ENCODE measurements at regions not wholly inside any gene's neighbourhood (a gene's known extent, or its start where the extent isn't known, plus 50 kb on each side); places are given as distances from the start of the nearest gene placed in this dataset.
A peak's percentile ranks its signal among the peaks of the same experiment; 100 is the strongest.

GRCh38 chr13:40420160-40420740 is 246.2 kb downstream of the FOXO1 start:
- peaks cover 0 to 19% (median 0%) of the 10 kb centered on the region in 11 donors for H3K9me3 Mint-ChIP-seq
- ChIA-PET POLR2A (no interaction called here), CTCF (no interaction called here)
- H3K27me3 Mint-ChIP-seq, result no peaks in the 10 kb centered on the region
- H3K36me3 Mint-ChIP-seq, result peaks cover 0 to 22% (median 0%) of the 10 kb centered on the region in 5 donors
- Histone ChIP-seq H3K9me3 (ENCODE audit: control insufficient read depth in 2 of 3, low read length in 3 of 3) (no peaks in the 10 kb centered on the region), H3K27me3 (ENCODE audit: control insufficient read depth in 2 of 2, insufficient read depth in 2 of 2, low read length in 2 of 2) (no peaks in the 10 kb centered on the region), H3K27ac (ENCODE audit: low read depth, low read length) (no peak overlapping the region), H3K4me3 (ENCODE audit: low read length) (no peak overlapping the region), H3K4me1 (ENCODE audit: control insufficient read depth in 2 of 2, insufficient read depth in 2 of 2, low read length in 2 of 2) (peaks cover 0 to 10% of the 10 kb centered on the region in 2 donors), H3K36me3 (ENCODE audit: control insufficient read depth in 2 of 3, insufficient read depth in 3 of 3, low read length in 3 of 3) (no peaks in the 10 kb centered on the region)
- no peak overlapping the region for H3K27ac Mint-ChIP-seq
- H3K4me3 Mint-ChIP-seq, result no peak overlapping the region
- DNase-seq (no peak), ATAC-seq (no peak)
- peaks cover 9 to 22% (median 17%) of the 10 kb centered on the region in 7 donors for H3K4me1 Mint-ChIP-seq
- intact Hi-C loops (cut with micrococcal nuclease), result no loop called here

- intact Hi-C loops (cut with micrococcal nuclease), result loop anchor here in 1 of 2 donors (2.0 kb wide), 1 partner anchor 14 kb away; no protein-coding TSS in a partner anchor
- no peaks in the 10 kb centered on the region for H3K9me3 ChIP-seq (ENCODE audit: control insufficient read depth in 2 of 3, low read length in 3 of 3)
- no peaks in the 10 kb centered on the region for H3K27me3 Mint-ChIP-seq
- H3K4me3 Mint-ChIP-seq, result peak overlapping the region in 2 of 10 donors; percentile 5 to 6
- peak overlapping the region in 5 of 9 donors; percentile 1 to 28 (median 10) for H3K27ac Mint-ChIP-seq
- no peaks in the 10 kb centered on the region for H3K36me3 ChIP-seq (ENCODE audit: control insufficient read depth in 2 of 3, insufficient read depth in 3 of 3, low read length in 3 of 3)
- H3K4me1 ChIP-seq (ENCODE audit: control insufficient read depth in 2 of 2, insufficient read depth in 2 of 2, low read length in 2 of 2), result peaks cover 0 to 10% of the 10 kb centered on the region in 2 donors
- ATAC-seq (no peak), DNase-seq (peak in 2 of 9 donors; percentile 16 to 26)
- H3K9me3 Mint-ChIP-seq, result peaks cover 0 to 7% (median 0%) of the 10 kb centered on the region in 11 donors
- ChIA-PET CTCF (interaction anchor here (1.1 kb wide), 1 partner anchor 354 kb away, joined by 3 read pairs; no protein-coding TSS in a partner anchor), POLR2A (no interaction called here)
- H3K27ac ChIP-seq (ENCODE audit: low read depth, low read length), result no peak overlapping the region
- no peak overlapping the region for H3K4me3 ChIP-seq (ENCODE audit: low read length)
- no peaks in the 10 kb centered on the region for H3K27me3 ChIP-seq (ENCODE audit: control insufficient read depth in 2 of 2, insufficient read depth in 2 of 2, low read length in 2 of 2)
- H3K4me1 Mint-ChIP-seq, result peaks cover 9 to 22% (median 17%) of the 10 kb centered on the region in 7 donors
- peaks cover 0 to 8% (median 0%) of the 10 kb centered on the region in 5 donors for H3K36me3 Mint-ChIP-seq
Observed at GRCh38 chr13:40422588-40423235, 243.7 kb downstream of the FOXO1 start.

GRCh38 chr13:40428354-40428753 is 238.1 kb downstream of the FOXO1 start:
- H3K27ac Mint-ChIP-seq, result no peak overlapping the region
- H3K9me3 Mint-ChIP-seq, result peaks cover 0 to 4% (median 0%) of the 10 kb centered on the region in 11 donors
- POLR2A ChIA-PET, result no interaction called here
- Histone ChIP-seq H3K9me3 (ENCODE audit: control insufficient read depth in 2 of 3, low read length in 3 of 3) (no peaks in the 10 kb centered on the region), H3K4me1 (ENCODE audit: control insufficient read depth in 2 of 2, insufficient read depth in 2 of 2, low read length in 2 of 2) (peaks cover 6 to 24% of the 10 kb centered on the region in 2 donors), H3K36me3 (ENCODE audit: control insufficient read depth in 2 of 3, insufficient read depth in 3 of 3, low read length in 3 of 3) (no peaks in the 10 kb centered on the region), H3K27me3 (ENCODE audit: control insufficient read depth in 2 of 2, insufficient read depth in 2 of 2, low read length in 2 of 2) (no peaks in the 10 kb centered on the region), H3K27ac (ENCODE audit: low read depth, low read length) (no peak overlapping the region), H3K4me3 (ENCODE audit: low read length) (no peak overlapping the region)
- ATAC-seq (peak; percentile 50), DNase-seq (no peak)
- intact Hi-C loops (cut with micrococcal nuclease), result no loop called here
- CTCF ChIA-PET, result no interaction called here
- no peaks in the 10 kb centered on the region for H3K27me3 Mint-ChIP-seq
- H3K4me3 Mint-ChIP-seq, result no peak overlapping the region
- H3K36me3 Mint-ChIP-seq, result no peaks in the 10 kb centered on the region
- H3K4me1 Mint-ChIP-seq, result peaks cover 5 to 39% (median 27%) of the 10 kb centered on the region in 7 donors

- no peaks in the 10 kb centered on the region for H3K27me3 ChIP-seq (ENCODE audit: control insufficient read depth in 2 of 2, insufficient read depth in 2 of 2, low read length in 2 of 2)
- ChIA-PET CTCF (interaction anchor here (0.5 to 0.6 kb wide), 2 partner anchors 26 to 254 kb away, joined by 3 read pairs; no protein-coding TSS in a partner anchor), POLR2A (no interaction called here)
- DNase-seq (no peak), ATAC-seq (no peak)
- intact Hi-C loops (cut with micrococcal nuclease), result loop anchor here in 1 of 2 donors (5.0 kb wide), 1 partner anchor 243 kb away; no protein-coding TSS in a partner anchor
- peaks cover 18 to 51% (median 42%) of the 10 kb centered on the region in 7 donors for H3K4me1 Mint-ChIP-seq
- H3K27ac ChIP-seq (ENCODE audit: low read depth, low read length), result no peak overlapping the region
- no peaks in the 10 kb centered on the region for H3K36me3 ChIP-seq (ENCODE audit: control insufficient read depth in 2 of 3, insufficient read depth in 3 of 3, low read length in 3 of 3)
- no peak overlapping the region for H3K4me3 ChIP-seq (ENCODE audit: low read length)
- peak overlapping the region in 2 of 9 donors; percentile 36 to 38 for H3K27ac Mint-ChIP-seq
- H3K36me3 Mint-ChIP-seq, result no peaks in the 10 kb centered on the region
- H3K4me3 Mint-ChIP-seq, result no peak overlapping the region
- H3K9me3 ChIP-seq (ENCODE audit: control insufficient read depth in 2 of 3, low read length in 3 of 3), result no peaks in the 10 kb centered on the region
- peaks cover 22 to 37% of the 10 kb centered on the region in 2 donors for H3K4me1 ChIP-seq (ENCODE audit: control insufficient read depth in 2 of 2, insufficient read depth in 2 of 2, low read length in 2 of 2)
- no peaks in the 10 kb centered on the region for H3K27me3 Mint-ChIP-seq
- peaks cover 0 to 4% (median 0%) of the 10 kb centered on the region in 11 donors for H3K9me3 Mint-ChIP-seq
Observed at GRCh38 chr13:40429706-40430545, 236.5 kb downstream of the FOXO1 start.

GRCh38 chr13:40432018-40432978 is 234.1 kb downstream of the FOXO1 start:
- Histone ChIP-seq H3K4me3 (ENCODE audit: low read length) (no peak overlapping the region), H3K27me3 (ENCODE audit: control insufficient read depth in 2 of 2, insufficient read depth in 2 of 2, low read length in 2 of 2) (no peaks in the 10 kb centered on the region), H3K9me3 (ENCODE audit: control insufficient read depth in 2 of 3, low read length in 3 of 3) (no peaks in the 10 kb centered on the region), H3K4me1 (ENCODE audit: control insufficient read depth in 2 of 2, insufficient read depth in 2 of 2, low read length in 2 of 2) (peaks cover 24 to 44% of the 10 kb centered on the region in 2 donors), H3K36me3 (ENCODE audit: control insufficient read depth in 2 of 3, insufficient read depth in 3 of 3, low read length in 3 of 3) (no peaks in the 10 kb centered on the region), H3K27ac (ENCODE audit: low read depth, low read length) (no peak overlapping the region)
- intact Hi-C loops (cut with micrococcal nuclease), result loop anchor here (2.0 to 5.0 kb wide), 2 partner anchors 15 to 245 kb away; no protein-coding TSS in a partner anchor
- no peak for DNase-seq
- peaks cover 23 to 68% (median 56%) of the 10 kb centered on the region in 7 donors for H3K4me1 Mint-ChIP-seq
- H3K27me3 Mint-ChIP-seq, result no peaks in the 10 kb centered on the region
- H3K9me3 Mint-ChIP-seq, result no peaks in the 10 kb centered on the region
- no peaks in the 10 kb centered on the region for H3K36me3 Mint-ChIP-seq
- peak; percentile 15 for ATAC-seq
- ChIA-PET POLR2A (interaction anchor here (0.6 to 0.8 kb wide), 3 partner anchors 19 to 331 kb away, joined by 3 read pairs; no protein-coding TSS in a partner anchor), CTCF (no interaction called here)
- H3K27ac Mint-ChIP-seq, result peak overlapping the region in 8 of 9 donors; percentile 3 to 72 (median 29)
- H3K4me3 Mint-ChIP-seq, result peak overlapping the region in 5 of 10 donors; percentile 7 to 68 (median 33)

All from naive thymus-derived CD4-positive, alpha-beta T cell (primary cell).